ENCODE measurements at regions not wholly inside any gene's neighbourhood (a gene's known extent, or its start where the extent isn't known, plus 50 kb on each side); places are given as distances from the start of the nearest gene placed in this dataset.
A peak's percentile ranks its signal among the peaks of the same experiment; 100 is the strongest.

- no peak for TF ChIP-seq CTCF (IDR thresholded peaks at IDR 0.05)
- no peak overlapping the region for H3K4me3 ChIP-seq
- no peaks in the 10 kb centered on the region for H3K36me3 ChIP-seq (ENCODE audit: low read depth)
- intact Hi-C loops (cut with DNase I, micrococcal nuclease): no loop called here
- no peak for ATAC-seq
- H3K4me1 ChIP-seq (ENCODE audit: low read depth): no peaks in the 10 kb centered on the region
- DNase-seq: no peak
- peaks cover 4% of the 10 kb centered on the region for H3K9me3 ChIP-seq
Measured at GRCh38 chr4:37516057-37516775, 170.0 kb downstream of the RELL1 start.

GRCh38 chr4:37510626-37511025 lies 175.6 kb downstream of the RELL1 start:
- Histone ChIP-seq H3K36me3 (ENCODE audit: low read depth) (no peaks in the 10 kb centered on the region), H3K4me1 (ENCODE audit: low read depth) (no peaks in the 10 kb centered on the region), H3K4me3 (no peak overlapping the region), H3K9me3 (peaks cover 4% of the 10 kb centered on the region)
- DNase-seq: no peak
- intact Hi-C loops (cut with DNase I, micrococcal nuclease): no loop called here
- TF ChIP-seq CTCF (IDR thresholded peaks at IDR 0.05): no peak
- ATAC-seq: no peak

GRCh38 chr4:37503261-37503660 lies 182.9 kb downstream of the RELL1 start:
- TF ChIP-seq CTCF (IDR thresholded peaks at IDR 0.05): no peak
- DNase-seq (no peak), ATAC-seq (no peak)
- Histone ChIP-seq H3K36me3 (ENCODE audit: low read depth) (no peaks in the 10 kb centered on the region), H3K9me3 (no peaks in the 10 kb centered on the region), H3K4me3 (no peak overlapping the region), H3K4me1 (ENCODE audit: low read depth) (no peaks in the 10 kb centered on the region)
- intact Hi-C loops (cut with DNase I, micrococcal nuclease): no loop called here

GRCh38 chr4:37502070-37502469 lies 184.1 kb downstream of the RELL1 start:
- H3K9me3 ChIP-seq: no peaks in the 10 kb centered on the region
- DNase-seq (peak in 1 of 3 donors; percentile 38), ATAC-seq (no peak)
- no peak overlapping the region for H3K4me3 ChIP-seq
- H3K4me1 ChIP-seq (ENCODE audit: low read depth): no peaks in the 10 kb centered on the region
- TF ChIP-seq CTCF (IDR thresholded peaks at IDR 0.05): no peak
- intact Hi-C loops (cut with DNase I, micrococcal nuclease): no loop called here
- H3K36me3 ChIP-seq (ENCODE audit: low read depth): no peaks in the 10 kb centered on the region

Data from mucosa of descending colon (tissue), 3 donors.